ENCODE measurements at regions not wholly inside any gene's neighbourhood (a gene's known extent, or its start where the extent isn't known, plus 50 kb on each side); places are given as distances from the start of the nearest gene placed in this dataset.

DNA sequence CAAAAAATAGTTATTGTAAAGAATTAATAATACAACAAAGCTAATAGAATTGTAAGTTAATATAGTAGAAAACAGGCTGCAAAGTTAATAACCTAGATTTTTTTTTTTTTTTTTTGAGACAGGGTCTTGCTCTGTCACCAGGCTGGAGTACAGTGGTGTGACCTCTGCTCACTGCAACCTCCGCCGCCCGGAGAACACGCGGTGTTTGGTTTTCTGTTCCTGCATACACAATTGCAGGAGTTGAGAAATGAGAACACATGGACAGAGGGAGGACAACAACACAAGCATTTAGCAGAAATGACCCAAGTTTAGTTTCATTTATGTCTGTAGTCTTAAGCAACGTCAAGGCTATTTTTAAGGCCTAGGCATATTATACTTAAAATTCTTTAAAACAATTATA, 145.9 kb upstream of the PCDH10 start:
- TF ChIP-seq POLR2A (IDR thresholded peaks at IDR 0.05) = no peak
- no peak for TF ChIP-seq CTCF (IDR thresholded peaks at IDR 0.05)
- no peaks in the 10 kb centered on the region for H3K27me3 ChIP-seq
- DNase-seq = no peak
- H3K27ac ChIP-seq = no peak overlapping the region
- H3K36me3 ChIP-seq = no peaks in the 10 kb centered on the region
- no peak overlapping the region for H3K4me3 ChIP-seq
- no peaks in the 10 kb centered on the region for H3K9me3 ChIP-seq
- no peaks in the 10 kb centered on the region for H3K4me1 ChIP-seq

DNA sequence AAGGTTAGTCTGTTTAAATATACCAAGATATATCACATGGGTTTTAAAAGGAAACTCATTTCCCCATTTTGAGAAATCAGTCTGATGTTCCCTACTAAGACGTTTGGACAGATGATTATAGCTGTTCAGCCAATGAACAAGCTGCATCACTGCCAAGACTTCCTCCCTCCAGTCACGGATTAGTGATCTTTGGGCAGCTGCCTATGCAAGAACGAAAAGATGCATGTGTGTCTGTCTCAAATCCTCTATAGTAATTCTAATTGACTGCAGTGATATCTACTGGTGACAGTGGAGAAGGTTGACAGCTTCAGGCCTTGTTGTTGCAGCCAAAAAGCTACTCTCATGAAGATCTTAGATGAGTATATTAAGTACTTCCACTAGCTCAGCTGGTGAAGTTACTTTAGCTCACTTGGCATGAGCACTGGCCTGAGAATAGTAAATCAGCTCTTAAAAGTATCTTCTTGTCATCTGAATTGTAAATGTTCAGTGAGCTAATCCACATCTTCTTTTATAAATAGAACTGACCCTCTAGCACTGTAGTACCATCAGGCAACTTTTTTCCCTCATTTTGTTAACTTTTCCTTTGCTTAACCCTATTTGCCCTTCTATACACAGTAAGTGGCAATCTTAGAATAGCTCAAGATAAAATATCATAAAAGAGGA, 134.5 kb upstream of the PCDH10 start:
- no peak for DNase-seq
- TF ChIP-seq POLR2A (IDR thresholded peaks at IDR 0.05) (no peak), CTCF (IDR thresholded peaks at IDR 0.05) (no peak)
- H3K9me3 ChIP-seq = no peaks in the 10 kb centered on the region
- H3K27ac ChIP-seq = no peak overlapping the region
- no peaks in the 10 kb centered on the region for H3K27me3 ChIP-seq
- H3K4me3 ChIP-seq = no peak overlapping the region
- H3K4me1 ChIP-seq = no peaks in the 10 kb centered on the region
- H3K36me3 ChIP-seq = no peaks in the 10 kb centered on the region

DNA sequence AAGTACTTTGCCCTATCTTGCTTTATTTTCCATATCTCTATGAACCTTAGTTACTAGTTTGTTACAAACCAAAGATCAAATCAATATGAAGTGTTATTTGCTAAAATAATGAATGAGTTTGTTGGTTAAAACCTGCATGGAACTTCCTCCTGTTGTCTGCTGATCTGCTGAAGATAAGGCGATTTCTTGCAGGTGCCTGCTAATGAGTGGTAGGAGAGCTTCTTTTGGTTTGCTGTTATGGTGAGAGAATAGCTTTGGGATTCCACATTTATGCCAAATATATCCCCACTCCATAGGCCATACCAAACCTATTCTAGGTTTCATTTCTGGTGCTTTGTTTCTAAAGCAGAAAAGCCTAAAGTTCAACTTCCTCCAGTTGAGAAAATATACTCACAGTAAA, 103.8 kb upstream of the PCDH10 start:
- H3K36me3 ChIP-seq = no peaks in the 10 kb centered on the region
- H3K4me1 ChIP-seq = no peaks in the 10 kb centered on the region
- H3K27ac ChIP-seq = no peak overlapping the region
- no peak for DNase-seq
- H3K4me3 ChIP-seq = no peak overlapping the region
- no peaks in the 10 kb centered on the region for H3K9me3 ChIP-seq
- H3K27me3 ChIP-seq = no peaks in the 10 kb centered on the region
- no peak for TF ChIP-seq POLR2A (IDR thresholded peaks at IDR 0.05)
- TF ChIP-seq CTCF (IDR thresholded peaks at IDR 0.05) = no peak

GRCh38 chr4:133046156-133046555, 102.9 kb upstream of the PCDH10 start:
- H3K9me3 ChIP-seq = no peaks in the 10 kb centered on the region
- H3K4me1 ChIP-seq = no peaks in the 10 kb centered on the region
- no peaks in the 10 kb centered on the region for H3K27me3 ChIP-seq
- H3K4me3 ChIP-seq = no peak overlapping the region
- H3K27ac ChIP-seq = no peak overlapping the region
- H3K36me3 ChIP-seq = no peaks in the 10 kb centered on the region
- no peak for DNase-seq
- TF ChIP-seq CTCF (IDR thresholded peaks at IDR 0.05) (no peak), POLR2A (IDR thresholded peaks at IDR 0.05) (no peak)

DNA sequence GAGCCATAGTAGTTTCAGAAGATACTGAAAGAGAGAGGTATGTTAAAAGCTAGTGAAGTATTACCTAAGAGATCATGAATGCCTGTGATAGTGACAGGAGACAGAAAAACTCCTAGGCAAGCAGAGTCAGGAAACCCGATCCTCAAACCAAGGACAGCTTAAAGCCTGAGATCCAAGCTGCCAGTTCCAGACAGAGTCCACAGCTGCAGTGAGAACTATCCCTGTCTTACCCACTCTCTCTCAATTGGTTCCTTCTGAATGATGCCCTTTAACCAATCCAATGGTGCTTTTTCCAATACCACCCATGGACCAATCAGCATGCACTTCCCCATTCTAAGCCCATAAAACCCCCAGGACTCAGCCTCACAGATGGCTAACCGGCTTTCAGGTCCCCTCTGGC, 90.4 kb upstream of the PCDH10 start:
- H3K36me3 ChIP-seq = no peaks in the 10 kb centered on the region
- H3K4me3 ChIP-seq = no peak overlapping the region
- no peaks in the 10 kb centered on the region for H3K27me3 ChIP-seq
- H3K4me1 ChIP-seq = no peaks in the 10 kb centered on the region
- no peak for DNase-seq
- H3K9me3 ChIP-seq = no peaks in the 10 kb centered on the region
- no peak overlapping the region for H3K27ac ChIP-seq
- TF ChIP-seq CTCF (IDR thresholded peaks at IDR 0.05) (no peak), POLR2A (IDR thresholded peaks at IDR 0.05) (no peak)

- H3K27ac ChIP-seq = no peak overlapping the region
- DNase-seq = no peak
- no peaks in the 10 kb centered on the region for H3K36me3 ChIP-seq
- H3K4me3 ChIP-seq = no peak overlapping the region
- no peaks in the 10 kb centered on the region for H3K27me3 ChIP-seq
- H3K4me1 ChIP-seq = no peaks in the 10 kb centered on the region
- no peak for TF ChIP-seq CTCF (IDR thresholded peaks at IDR 0.05)
- no peak for TF ChIP-seq POLR2A (IDR thresholded peaks at IDR 0.05)
- H3K9me3 ChIP-seq = no peaks in the 10 kb centered on the region
Measured at GRCh38 chr4:133059117-133059516, 90.0 kb upstream of the PCDH10 start.

Measured in Peyer's patch (tissue), 4 donors.